ENCODE measurements at regions not wholly inside any gene's neighbourhood (a gene's known extent, or its start where the extent isn't known, plus 50 kb on each side); places are given as distances from the start of the nearest gene placed in this dataset.

GRCh38 chr11:127052404-127052803 lies 51.8 kb upstream of the KIRREL3 start:
- DNase-seq (ENCODE audit: low read depth) = no peak
- no peak overlapping the region for H3K4me3 ChIP-seq (ENCODE audit: low read depth, low read length)

Data from skeletal muscle cell (primary cell).